GM19463 (cell line): ENCODE measurements at regions not wholly inside any gene's neighbourhood (a gene's known extent, or its start where the extent isn't known, plus 50 kb on each side); places are given as distances from the start of the nearest gene placed in this dataset.

Experiments
- ATAC-seq: cut with Tn5 transposase; IDR thresholded peaks from one replicate; pipeline ENCODE4 v1.9.1; 2021; ENCODE audit warnings: mild to moderate bottlenecking, moderate library complexity; ENCODE audit not compliant: unreplicated experiment

GRCh38 chr9:7894231-7894630 is 94.7 kb upstream of the DMAC1 start:
- ATAC-seq = no peak

- ATAC-seq = no peak
Measured at GRCh38 chr9:7892975-7893374, 93.4 kb upstream of the DMAC1 start.

GRCh38 chr9:7879551-7880245 is 80.1 kb upstream of the DMAC1 start:
- ATAC-seq = no peak

- no peak for ATAC-seq
Measured at GRCh38 chr9:7871977-7872730, 72.6 kb upstream of the DMAC1 start.

- no peak for ATAC-seq
Measured at GRCh38 chr9:7869340-7869739, 69.8 kb upstream of the DMAC1 start.

GRCh38 chr9:7862170-7862569 is 62.6 kb upstream of the DMAC1 start:
- no peak for ATAC-seq

- no peak for ATAC-seq
Measured at GRCh38 chr9:7861086-7861485, 61.5 kb upstream of the DMAC1 start.

- no peak for ATAC-seq
Measured at GRCh38 chr9:7860335-7860709, 60.7 kb upstream of the DMAC1 start.

GRCh38 chr9:7859701-7860334 is 60.2 kb upstream of the DMAC1 start:
- ATAC-seq = no peak

- ATAC-seq = no peak
Measured at GRCh38 chr9:7858166-7858565, 58.6 kb upstream of the DMAC1 start.

GRCh38 chr9:7854763-7855162 is 55.2 kb upstream of the DMAC1 start:
- no peak for ATAC-seq
